ENCODE measurements at regions not wholly inside any gene's neighbourhood (a gene's known extent, or its start where the extent isn't known, plus 50 kb on each side); places are given as distances from the start of the nearest gene placed in this dataset.

GRCh38 chr9:29637471-29638237, 2064.4 kb upstream of the C9orf72 start:
- no peaks in the 10 kb centered on the region for H4K20me1 ChIP-seq (ENCODE audit: control insufficient read depth, extremely low read depth, insufficient read depth, low read length)
- dilution Hi-C loops (cut with MboI; ENCODE audit: extremely low pct_ligation_motif_present, low sequenced_read_pairs) = no loop called here
- no peak overlapping the region for H3K9ac ChIP-seq (ENCODE audit: control insufficient read depth, extremely low read depth, insufficient read depth, low read length)
- no peaks in the 10 kb centered on the region for H3K79me2 ChIP-seq (ENCODE audit: control insufficient read depth, insufficient read depth, low read length)
- H3K4me1 ChIP-seq (ENCODE audit: control insufficient read depth, extremely low read depth, insufficient read depth, low read length) = no peaks in the 10 kb centered on the region
- H3K4me2 ChIP-seq (ENCODE audit: control insufficient read depth, extremely low read depth, insufficient read depth, low read depth, low read length) = no peak overlapping the region
- H3K36me3 ChIP-seq (ENCODE audit: control insufficient read depth in 2 of 2, extremely low read depth in 1 of 2, insufficient read depth in 2 of 2, low read length in 2 of 2) = no peaks in the 10 kb centered on the region
- FAIRE-seq (no peak), DNase-seq (ENCODE audit: low read depth, low spot score) (no peak)
- TF ChIP-seq CTCF (optimal IDR thresholded peaks at IDR 0.05 in 1 of 3, IDR thresholded peaks at IDR 0.05 in 1 of 3, conservative IDR thresholded peaks at IDR 0.05 in 1 of 3; ENCODE audit: extremely low read depth in 1 of 3, insufficient read depth in 2 of 3, low read length in 3 of 3) (no peak), EZH2 (IDR thresholded peaks at IDR 0.05; ENCODE audit: low read length) (no peak)
- no peaks in the 10 kb centered on the region for H3K9me3 ChIP-seq (ENCODE audit: control insufficient read depth, low read depth, low read length)
- H2AFZ ChIP-seq (ENCODE audit: control insufficient read depth, low read length) = no peak overlapping the region
- no peaks in the 10 kb centered on the region for H3K9me1 ChIP-seq (ENCODE audit: control insufficient read depth, extremely low read depth, insufficient read depth, low read length)
- H3K4me3 ChIP-seq (ENCODE audit: control insufficient read depth in 2 of 3, extremely low read depth in 1 of 3, insufficient read depth in 2 of 3, low read depth in 1 of 3, low read length in 3 of 3) = no peak overlapping the region
- H3K27ac ChIP-seq (ENCODE audit: control insufficient read depth, insufficient read depth, low read length) = no peak overlapping the region
- H3K27me3 ChIP-seq (ENCODE audit: control insufficient read depth, extremely low read depth, insufficient read depth, low read length) = no peaks in the 10 kb centered on the region

GRCh38 chr9:29640507-29640906, 2067.2 kb upstream of the C9orf72 start:
- DNase-seq (ENCODE audit: low read depth, low spot score) = no peak

More at GRCh38 chr9:29640507-29640906, 2067.2 kb upstream of the C9orf72 start:
- Histone ChIP-seq H3K4me3 (ENCODE audit: control insufficient read depth in 2 of 3, extremely low read depth in 1 of 3, insufficient read depth in 2 of 3, low read depth in 1 of 3, low read length in 3 of 3) (no peak overlapping the region), H3K9ac (ENCODE audit: control insufficient read depth, extremely low read depth, insufficient read depth, low read length) (no peak overlapping the region), H3K27me3 (ENCODE audit: control insufficient read depth, extremely low read depth, insufficient read depth, low read length) (no peaks in the 10 kb centered on the region), H3K9me3 (ENCODE audit: control insufficient read depth, low read depth, low read length) (no peaks in the 10 kb centered on the region), H3K27ac (ENCODE audit: control insufficient read depth, insufficient read depth, low read length) (no peak overlapping the region), H4K20me1 (ENCODE audit: control insufficient read depth, extremely low read depth, insufficient read depth, low read length) (no peaks in the 10 kb centered on the region), H3K79me2 (ENCODE audit: control insufficient read depth, insufficient read depth, low read length) (no peaks in the 10 kb centered on the region), H3K36me3 (ENCODE audit: control insufficient read depth in 2 of 2, extremely low read depth in 1 of 2, insufficient read depth in 2 of 2, low read length in 2 of 2) (no peaks in the 10 kb centered on the region), H3K4me2 (ENCODE audit: control insufficient read depth, extremely low read depth, insufficient read depth, low read depth, low read length) (no peak overlapping the region), H3K4me1 (ENCODE audit: control insufficient read depth, extremely low read depth, insufficient read depth, low read length) (no peaks in the 10 kb centered on the region), H2AFZ (ENCODE audit: control insufficient read depth, low read length) (no peak overlapping the region), H3K9me1 (ENCODE audit: control insufficient read depth, extremely low read depth, insufficient read depth, low read length) (no peaks in the 10 kb centered on the region)
- FAIRE-seq = no peak
- TF ChIP-seq EZH2 (IDR thresholded peaks at IDR 0.05; ENCODE audit: low read length) (no peak), CTCF (optimal IDR thresholded peaks at IDR 0.05 in 1 of 3, IDR thresholded peaks at IDR 0.05 in 1 of 3, conservative IDR thresholded peaks at IDR 0.05 in 1 of 3; ENCODE audit: extremely low read depth in 1 of 3, insufficient read depth in 2 of 3, low read length in 3 of 3) (no peak)
- dilution Hi-C loops (cut with MboI; ENCODE audit: extremely low pct_ligation_motif_present, low sequenced_read_pairs) = no loop called here

Data from keratinocyte (primary cell).